GDM1 (cell line): ENCODE measurements at regions not wholly inside any gene's neighbourhood (a gene's known extent, or its start where the extent isn't known, plus 50 kb on each side); places are given as distances from the start of the nearest gene placed in this dataset.

ENCODE experiments used
- DNase-seq: peaks from one replicate; lab custom pipeline; 2025; lab: John Stamatoyannopoulos, UW

GRCh38 chr2:181189951-181190350, 209.5 kb downstream of the UBE2E3 start:
- no peak for DNase-seq

GRCh38 chr2:181190711-181191110, 210.3 kb downstream of the UBE2E3 start:
- DNase-seq, result no peak

- no peak for DNase-seq
These were observed 213.1 kb downstream of the UBE2E3 start for GRCh38 chr2:181193550-181193949.

- DNase-seq, result no peak
These were observed 216.0 kb downstream of the UBE2E3 start for GRCh38 chr2:181196401-181196800.

GRCh38 chr2:181197140-181197760, 216.8 kb downstream of the UBE2E3 start:
- no peak for DNase-seq

- DNase-seq, result no peak
These were observed 217.9 kb downstream of the UBE2E3 start for GRCh38 chr2:181198183-181198864.

GRCh38 chr2:181203412-181203811, 223.0 kb downstream of the UBE2E3 start:
- DNase-seq, result no peak

- DNase-seq, result no peak
These were observed 223.5 kb downstream of the UBE2E3 start for GRCh38 chr2:181203916-181204315.

GRCh38 chr2:181218401-181218821, 238.0 kb downstream of the UBE2E3 start:
- no peak for DNase-seq

GRCh38 chr2:181223234-181223633, 234.0 kb upstream of the ITGA4 start:
- no peak for DNase-seq

- DNase-seq, result no peak
These were observed 232.3 kb upstream of the ITGA4 start for GRCh38 chr2:181224866-181225265.

- DNase-seq, result no peak
These were observed 228.5 kb upstream of the ITGA4 start for GRCh38 chr2:181228661-181229060.

GRCh38 chr2:181231151-181231550, 226.0 kb upstream of the ITGA4 start:
- DNase-seq, result no peak

GRCh38 chr2:181231886-181232621, 225.1 kb upstream of the ITGA4 start:
- no peak for DNase-seq

GRCh38 chr2:181234487-181234891, 222.7 kb upstream of the ITGA4 start:
- DNase-seq, result no peak

- no peak for DNase-seq
These were observed 222.2 kb upstream of the ITGA4 start for GRCh38 chr2:181235011-181235410.

GRCh38 chr2:181235683-181236459, 221.3 kb upstream of the ITGA4 start:
- no peak for DNase-seq

GRCh38 chr2:181239201-181239799, 217.9 kb upstream of the ITGA4 start:
- DNase-seq, result no peak

- no peak for DNase-seq
These were observed 216.3 kb upstream of the ITGA4 start for GRCh38 chr2:181240844-181241243.

GRCh38 chr2:181241366-181241765, 215.8 kb upstream of the ITGA4 start:
- DNase-seq, result no peak

- DNase-seq, result peak; percentile 28
These were observed 215.4 kb upstream of the ITGA4 start for GRCh38 chr2:181241797-181242196.

GRCh38 chr2:181242262-181242661, 214.9 kb upstream of the ITGA4 start:
- DNase-seq, result no peak
